ENCODE measurements at regions not wholly inside any gene's neighbourhood (a gene's known extent, or its start where the extent isn't known, plus 50 kb on each side); places are given as distances from the start of the nearest gene placed in this dataset.
"Not testable (repeated sequence)": the region's sequence is repeated elsewhere in the genome, so short reads cannot be mapped to it uniquely, and the experiment has no call there.

GRCh38 chr17:28262123-28262745 lies 56.8 kb upstream of the TMEM97 start:
- FAIRE-seq; H3K9me3 ChIP-seq (replicated peaks; ENCODE audit: control insufficient read depth, insufficient read depth, low read length); H2AFZ ChIP-seq (ENCODE audit: control insufficient read depth, low read depth, low read length); H3K27ac ChIP-seq (ENCODE audit: control insufficient read depth, insufficient read depth); ATAC-seq; H3K9ac ChIP-seq (ENCODE audit: control insufficient read depth, insufficient read depth, low read length); H3K4me1 ChIP-seq (ENCODE audit: control insufficient read depth, insufficient read depth, low read length); H3K36me3 ChIP-seq (ENCODE audit: control insufficient read depth in 2 of 2, insufficient read depth in 2 of 2, low read length in 1 of 2); POLR2A ChIA-PET; H3K27me3 ChIP-seq (replicated peaks in 1 of 2; ENCODE audit: control insufficient read depth in 2 of 2, insufficient read depth in 2 of 2, low read length in 1 of 2); DNase-seq (ENCODE audit: low read depth, low spot score); in situ Hi-C loops (cut with MboI); H3K79me2 ChIP-seq (ENCODE audit: control insufficient read depth, insufficient read depth, low read length); RAD21 ChIA-PET (ENCODE audit: unreplicated experiment); SMC1A ChIA-PET (ENCODE audit: uncharacterized antibody, unreplicated experiment); H4K20me1 ChIP-seq (ENCODE audit: control insufficient read depth, insufficient read depth); H3K4me3 ChIP-seq; H3K4me2 ChIP-seq (ENCODE audit: control insufficient read depth, insufficient read depth); intact Hi-C loops (cut with micrococcal nuclease; ENCODE audit: unreplicated experiment); BruUV-seq (replicated peaks): not testable (repeated sequence)
- 64% methylated on average over 10 of the region's 10 CpGs for WGBS (ENCODE audit: insufficient coverage, insufficient replicate concordance, low lambda C conversion rate, missing lambda C conversion rate)
- peak; percentile 73 for TF ChIP-seq KLF5 (IDR thresholded peaks at IDR 0.05; ENCODE audit: partially characterized antibody)
- 0 out of 2 replicates have a peak, but pooled peaks have one; percentile 47 for TF ChIP-seq CBX5 (IDR thresholded peaks at IDR 0.05; ENCODE audit: low read depth)
- CTCF ChIA-PET, result interaction anchor here (1.2 kb wide), 1 partner anchor 10 kb away, joined by 3 read pairs; no protein-coding TSS in a partner anchor

DNA sequence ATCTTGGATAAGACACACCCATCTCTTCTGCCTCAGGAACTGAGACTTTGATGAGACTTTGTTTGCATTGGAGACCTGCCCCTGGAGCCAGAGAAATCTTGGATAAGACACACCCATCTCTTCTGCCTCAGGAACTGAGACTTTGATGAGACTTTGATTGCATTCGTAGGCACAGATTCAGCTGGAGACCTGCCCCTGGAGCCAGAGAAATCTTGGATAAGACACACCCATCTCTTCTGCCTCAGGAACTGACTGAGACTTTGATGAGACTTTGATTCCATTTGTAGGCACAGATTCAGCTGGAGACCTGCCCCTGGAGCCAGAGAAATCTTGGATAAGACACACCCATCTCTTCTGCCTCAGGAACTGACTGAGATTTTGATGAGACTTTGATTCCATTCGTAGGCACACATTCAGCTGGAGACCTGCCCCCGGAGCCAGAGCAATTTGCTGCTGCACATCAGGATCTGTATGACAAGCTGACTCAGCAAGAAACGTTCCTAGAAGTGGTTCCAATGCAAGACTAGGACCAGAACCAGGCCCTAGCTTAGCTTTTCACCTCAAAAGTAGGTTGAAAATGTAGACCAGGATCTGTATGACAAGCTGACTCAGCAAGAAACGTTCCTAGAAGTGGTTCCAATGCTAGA lies 54.0 kb upstream of the TMEM97 start:
- not testable (repeated sequence) for H3K9ac ChIP-seq (ENCODE audit: control insufficient read depth, insufficient read depth, low read length)

DNA sequence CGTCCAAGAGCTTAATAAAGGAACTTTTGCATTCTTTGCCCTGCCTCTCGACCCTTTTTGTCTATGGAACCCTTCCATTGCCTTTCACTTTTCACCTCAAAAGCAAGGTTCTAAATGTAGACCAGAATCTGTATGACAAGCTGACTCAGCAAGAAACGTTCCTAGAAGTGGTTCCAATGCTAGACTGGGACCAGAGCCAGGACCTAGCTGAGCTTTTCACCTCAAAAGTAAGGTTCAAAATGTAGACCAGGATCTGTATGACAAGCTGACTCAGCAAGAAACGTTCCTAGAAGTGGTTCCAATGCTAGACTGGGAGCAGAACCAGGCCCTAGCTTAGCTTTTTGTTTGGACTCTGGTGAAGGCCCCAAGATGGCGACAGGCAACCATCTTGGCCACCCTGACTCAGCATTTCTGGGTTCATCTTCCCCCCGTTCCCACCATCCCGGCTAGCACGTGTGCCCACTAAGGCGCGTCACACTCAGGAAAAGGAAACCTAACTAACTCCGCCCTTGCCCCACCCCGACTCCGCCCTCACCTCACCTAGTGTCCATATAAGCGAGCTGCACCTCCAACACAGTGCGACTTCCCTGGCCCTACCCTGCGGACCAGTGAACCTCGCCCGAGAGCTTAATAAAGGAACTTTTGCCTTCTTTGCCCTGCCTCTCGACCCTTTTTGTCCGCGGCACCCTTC lies 53.0 kb upstream of the TMEM97 start:
- DNase-seq (ENCODE audit: low read depth, low spot score); H3K9me3 ChIP-seq (replicated peaks; ENCODE audit: control insufficient read depth, insufficient read depth, low read length); H2AFZ ChIP-seq (ENCODE audit: control insufficient read depth, low read depth, low read length); in situ Hi-C loops (cut with MboI); H3K79me2 ChIP-seq (ENCODE audit: control insufficient read depth, insufficient read depth, low read length); H3K36me3 ChIP-seq (ENCODE audit: control insufficient read depth in 2 of 2, insufficient read depth in 2 of 2, low read length in 1 of 2); FAIRE-seq; H3K4me3 ChIP-seq; ATAC-seq; intact Hi-C loops (cut with micrococcal nuclease; ENCODE audit: unreplicated experiment); SMC1A ChIA-PET (ENCODE audit: uncharacterized antibody, unreplicated experiment); H3K9ac ChIP-seq (ENCODE audit: control insufficient read depth, insufficient read depth, low read length); H4K20me1 ChIP-seq (ENCODE audit: control insufficient read depth, insufficient read depth); BruUV-seq (replicated peaks); RAD21 ChIA-PET (ENCODE audit: unreplicated experiment); H3K27me3 ChIP-seq (replicated peaks in 1 of 2; ENCODE audit: control insufficient read depth in 2 of 2, insufficient read depth in 2 of 2, low read length in 1 of 2); H3K4me2 ChIP-seq (ENCODE audit: control insufficient read depth, insufficient read depth); H3K4me1 ChIP-seq (ENCODE audit: control insufficient read depth, insufficient read depth, low read length); H3K27ac ChIP-seq (ENCODE audit: control insufficient read depth, insufficient read depth): not testable (repeated sequence)
- POLR2A ChIA-PET, result interaction anchor here (0.9 kb wide), 1 partner anchor 12 kb away, joined by 4 read pairs; no protein-coding TSS in a partner anchor
- 81% methylated on average over 21 of the region's 21 CpGs for WGBS (ENCODE audit: insufficient coverage, insufficient replicate concordance, low lambda C conversion rate, missing lambda C conversion rate)
- CTCF ChIA-PET, result interaction anchor here (0.6 to 2.2 kb wide), 3 partner anchors 14 to 275 kb away, joined by 3 to 6 read pairs (median 4); no protein-coding TSS in a partner anchor

More for the DNA sequence above, 54.0 kb upstream of the TMEM97 start:
- H3K4me2 ChIP-seq (ENCODE audit: control insufficient read depth, insufficient read depth); H3K36me3 ChIP-seq (ENCODE audit: control insufficient read depth in 2 of 2, insufficient read depth in 2 of 2, low read length in 1 of 2); RAD21 ChIA-PET (ENCODE audit: unreplicated experiment); H4K20me1 ChIP-seq (ENCODE audit: control insufficient read depth, insufficient read depth); DNase-seq (ENCODE audit: low read depth, low spot score); intact Hi-C loops (cut with micrococcal nuclease; ENCODE audit: unreplicated experiment); in situ Hi-C loops (cut with MboI); H3K4me3 ChIP-seq; H3K9me3 ChIP-seq (replicated peaks; ENCODE audit: control insufficient read depth, insufficient read depth, low read length); H3K4me1 ChIP-seq (ENCODE audit: control insufficient read depth, insufficient read depth, low read length); H3K79me2 ChIP-seq (ENCODE audit: control insufficient read depth, insufficient read depth, low read length); H3K27ac ChIP-seq (ENCODE audit: control insufficient read depth, insufficient read depth); H3K27me3 ChIP-seq (replicated peaks in 1 of 2; ENCODE audit: control insufficient read depth in 2 of 2, insufficient read depth in 2 of 2, low read length in 1 of 2); ATAC-seq; H2AFZ ChIP-seq (ENCODE audit: control insufficient read depth, low read depth, low read length); FAIRE-seq; SMC1A ChIA-PET (ENCODE audit: uncharacterized antibody, unreplicated experiment); BruUV-seq (replicated peaks): not testable (repeated sequence)
- POLR2A ChIA-PET, result interaction anchor here (0.9 kb wide), 1 partner anchor 13 kb away, joined by 4 read pairs; no protein-coding TSS in a partner anchor
- WGBS (ENCODE audit: insufficient coverage, insufficient replicate concordance, low lambda C conversion rate, missing lambda C conversion rate), result 12% methylated on average over 5 of the region's 5 CpGs
- CTCF ChIA-PET, result interaction anchor here (2.2 kb wide), 1 partner anchor 13 kb away, joined by 6 read pairs; no protein-coding TSS in a partner anchor
